Stimulated activated CD4-positive, alpha-beta T cell treated with anti-CD3 and anti-CD28 coated beads, Interleukin-12 subunit alpha, Interleukin-12 subunit beta, amount 100 ng/mL, for 24 hours (primary cell): ENCODE measurements at regions not wholly inside any gene's neighbourhood (a gene's known extent, or its start where the extent isn't known, plus 50 kb on each side); places are given as distances from the start of the nearest gene placed in this dataset.
"Not testable (repeated sequence)": the region's sequence is repeated elsewhere in the genome, so short reads cannot be mapped to it uniquely, and the experiment has no call there.

Experiments
- DNase-seq, 2 experiments: peaks; one replicate each; pipeline ENCODE4 v3.0.0-alpha.2; 2020; ENCODE audit warnings: low read depth in 2 of 2

DNA sequence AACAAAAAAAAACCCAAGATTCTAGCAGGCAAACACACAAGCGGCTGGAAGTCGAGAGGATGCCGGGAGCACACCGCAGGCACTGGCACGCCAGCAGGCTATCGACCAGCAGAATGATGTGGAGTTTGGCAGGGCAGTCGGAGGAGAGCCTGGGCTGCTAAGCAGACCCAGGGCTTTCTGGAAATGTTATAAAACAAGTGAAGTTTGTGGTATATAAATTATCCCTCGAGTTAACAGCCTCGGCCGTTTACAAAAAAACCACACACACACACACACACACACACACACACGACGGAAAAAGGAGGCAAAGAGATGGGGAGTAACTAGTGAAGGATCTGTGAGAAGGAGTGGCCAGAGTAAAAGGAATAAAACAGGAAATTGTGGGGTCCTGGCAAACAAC lies 87.2 kb upstream of the IVNS1ABP start:
- no peak for DNase-seq

- no peak for DNase-seq
Observed at GRCh38 chr1:185402930-185403329, 85.9 kb upstream of the IVNS1ABP start.

GRCh38 chr1:185401019-185401418 lies 84.0 kb upstream of the IVNS1ABP start:
- no peak for DNase-seq

- no peak for DNase-seq
Observed at GRCh38 chr1:185400052-185400451, 83.0 kb upstream of the IVNS1ABP start.

- DNase-seq, result no peak
Observed at GRCh38 chr1:185398599-185398998, 81.6 kb upstream of the IVNS1ABP start.

DNA sequence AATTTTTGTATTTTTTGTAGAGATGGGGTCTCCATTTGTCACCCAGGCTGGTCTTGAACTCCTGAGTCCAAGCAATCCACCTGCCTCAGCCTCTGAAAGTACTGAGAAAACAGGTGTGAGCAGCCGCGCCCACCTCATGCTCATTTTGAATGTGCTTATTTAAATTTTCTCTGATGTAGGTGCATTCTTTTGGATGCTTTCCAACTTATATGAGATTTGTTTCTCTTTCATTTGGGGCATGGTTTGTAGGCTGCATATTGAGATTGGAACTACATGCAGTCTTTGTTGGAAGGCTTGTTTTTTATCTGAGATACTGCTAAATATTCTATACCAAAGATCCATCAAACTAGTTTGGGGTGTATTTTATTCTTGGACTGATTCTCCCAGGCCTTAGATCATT lies 81.0 kb upstream of the IVNS1ABP start:
- no peak for DNase-seq

GRCh38 chr1:185397183-185397582 lies 80.1 kb upstream of the IVNS1ABP start:
- DNase-seq, result no peak

DNA sequence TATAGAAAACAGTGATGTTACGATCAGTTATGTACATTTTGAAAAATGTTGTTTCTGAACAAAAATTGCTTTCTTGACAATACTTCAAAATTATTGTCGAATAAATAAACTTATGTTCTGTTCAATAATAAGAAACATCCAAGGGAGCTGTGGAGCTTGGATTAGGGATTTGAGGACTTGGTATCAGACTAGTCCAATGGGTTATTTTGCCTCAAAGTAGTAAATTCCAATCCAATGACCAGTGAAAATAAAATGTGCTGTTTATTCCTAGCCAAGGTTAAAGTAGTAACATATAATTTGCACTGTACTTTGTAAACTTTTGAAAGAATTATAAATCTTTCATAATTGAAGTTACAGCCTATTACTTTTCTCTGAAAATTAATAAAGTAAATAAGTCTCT lies 79.1 kb upstream of the IVNS1ABP start:
- no peak for DNase-seq

DNA sequence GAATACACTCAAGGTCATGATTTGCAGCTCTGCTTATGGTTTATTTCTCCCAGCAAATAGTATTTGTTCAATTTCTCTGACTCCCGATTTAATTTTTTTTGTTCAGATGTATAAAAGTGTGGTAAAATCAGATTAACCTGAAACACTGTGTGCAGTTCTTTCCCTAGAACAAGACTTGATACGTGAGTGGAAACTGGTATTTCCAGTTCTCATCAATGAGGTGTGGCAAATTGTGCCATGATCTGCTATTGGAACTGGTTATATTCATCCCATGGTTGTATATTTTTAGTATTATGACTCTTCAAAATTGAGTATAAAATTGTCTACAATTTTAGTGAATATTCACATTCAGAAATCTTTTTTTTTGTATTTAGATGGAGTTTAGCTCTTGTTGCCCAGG lies 76.8 kb upstream of the IVNS1ABP start:
- DNase-seq, result no peak

- DNase-seq, result no peak
Observed at GRCh38 chr1:185393205-185393604, 76.2 kb upstream of the IVNS1ABP start.

GRCh38 chr1:185388815-185389214 lies 71.8 kb upstream of the IVNS1ABP start:
- no peak for DNase-seq

GRCh38 chr1:185388346-185388745 lies 71.3 kb upstream of the IVNS1ABP start:
- DNase-seq, result no peak

GRCh38 chr1:185385991-185386390 lies 68.9 kb upstream of the IVNS1ABP start:
- no peak for DNase-seq

- not testable (repeated sequence) for DNase-seq
Observed at GRCh38 chr1:185383805-185384204, 66.8 kb upstream of the IVNS1ABP start.

- DNase-seq, result no peak
Observed at GRCh38 chr1:185377831-185378230, 60.8 kb upstream of the IVNS1ABP start.

DNA sequence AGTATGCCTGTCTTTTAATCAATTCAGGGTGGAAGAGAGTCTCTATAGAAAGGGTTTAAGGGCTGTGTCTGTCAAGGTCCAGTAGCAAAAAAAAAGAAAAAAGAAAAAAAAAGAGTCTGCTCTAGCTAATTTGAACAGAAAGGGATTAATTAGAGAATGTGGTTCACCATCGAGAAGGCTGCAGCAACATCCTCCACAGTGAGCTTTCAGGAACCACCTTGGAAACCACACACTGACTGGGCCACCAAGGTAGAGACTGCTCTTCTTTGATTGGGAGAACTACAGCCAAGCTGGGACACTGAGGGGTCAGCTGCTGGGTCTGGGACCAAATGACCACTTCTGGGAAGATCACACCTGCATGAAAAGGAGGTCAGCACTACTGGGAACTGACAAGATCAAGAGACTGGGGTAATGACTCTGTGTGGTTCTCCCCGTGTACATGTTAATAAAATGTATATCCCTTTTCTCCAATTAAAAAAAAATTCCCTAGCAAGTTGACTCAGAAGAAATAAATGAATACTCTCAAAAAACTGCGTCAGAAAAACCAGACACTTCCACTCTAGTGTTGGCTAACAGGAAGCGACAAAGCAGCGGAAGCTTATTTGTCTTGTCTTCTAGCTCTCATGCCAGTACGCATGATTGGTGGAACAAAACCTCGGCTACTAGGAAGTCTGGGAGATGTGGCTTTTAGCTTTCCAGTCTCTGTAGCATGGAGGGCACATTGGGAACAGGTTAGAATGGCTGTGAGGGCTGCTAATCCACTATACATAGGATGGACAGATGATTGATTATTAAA lies 60.0 kb upstream of the IVNS1ABP start:
- no peak for DNase-seq

- no peak for DNase-seq
Observed at GRCh38 chr1:185376288-185376687, 59.2 kb upstream of the IVNS1ABP start.

GRCh38 chr1:185375583-185375982 lies 58.5 kb upstream of the IVNS1ABP start:
- no peak for DNase-seq

DNA sequence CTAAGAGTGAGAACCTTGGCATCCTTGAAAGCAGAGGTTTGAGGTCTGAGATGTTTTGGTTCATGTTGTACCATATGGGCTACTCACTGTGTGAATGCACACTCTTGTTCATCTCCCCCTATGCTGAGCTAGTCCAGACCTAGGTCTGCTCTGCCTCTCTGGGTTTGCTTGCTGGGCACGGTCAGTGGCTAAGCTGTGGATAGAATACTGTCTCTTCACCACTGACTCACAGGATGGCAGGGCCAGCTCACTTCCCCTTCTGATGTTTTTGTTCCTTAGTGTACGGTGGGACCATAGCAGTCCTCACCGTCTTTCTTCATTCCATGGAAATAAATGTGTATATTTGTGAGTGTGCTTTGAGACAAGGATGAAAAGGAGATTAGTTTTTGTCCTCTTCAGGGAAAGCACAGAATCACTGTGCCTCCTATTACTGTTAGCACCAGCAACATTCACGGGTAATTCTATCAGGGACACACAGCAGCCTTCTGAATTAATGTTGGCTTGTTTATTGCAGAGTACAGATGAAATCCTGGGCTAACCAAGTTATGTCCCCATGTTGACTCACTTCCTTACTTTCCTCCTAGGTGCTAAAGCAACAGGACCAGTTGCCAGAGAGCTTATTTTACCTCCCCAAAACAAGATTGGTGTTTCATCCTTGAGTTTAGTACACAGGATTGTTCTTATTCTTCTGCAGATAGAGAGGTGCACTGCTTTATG lies 56.9 kb upstream of the IVNS1ABP start:
- DNase-seq, result no peak

- no peak for DNase-seq
Observed at GRCh38 chr1:185369786-185370185, 52.7 kb upstream of the IVNS1ABP start.

DNA sequence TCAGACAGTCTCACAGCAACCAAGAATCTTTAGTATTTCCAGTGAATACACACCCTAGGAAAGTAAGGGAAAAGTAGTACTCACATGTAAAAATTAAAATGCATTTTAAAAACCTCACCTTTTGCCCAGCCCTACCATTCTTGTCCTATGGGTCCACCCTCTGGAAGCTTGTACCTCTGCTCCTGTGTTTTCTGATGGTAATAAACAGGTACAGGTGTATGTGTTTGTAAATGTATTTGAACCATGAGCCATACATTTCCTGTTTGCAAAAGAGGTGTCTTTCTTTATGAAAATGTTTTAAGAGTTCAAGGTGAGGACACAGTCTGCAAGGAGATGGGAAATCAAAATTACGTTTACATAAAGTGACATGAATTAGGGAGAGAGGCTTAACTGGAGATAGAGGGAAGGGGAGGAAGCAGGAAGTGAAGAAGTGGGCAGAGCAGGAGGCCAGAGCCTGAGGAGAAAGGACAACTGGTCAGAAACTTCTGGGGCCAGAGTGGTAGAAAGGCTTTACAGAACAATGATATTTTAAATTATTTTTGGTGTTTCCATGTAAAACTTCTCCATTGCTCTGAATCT lies 52.0 kb upstream of the IVNS1ABP start:
- DNase-seq, result no peak

GRCh38 chr1:185368313-185368855 lies 51.3 kb upstream of the IVNS1ABP start:
- no peak for DNase-seq

DNA sequence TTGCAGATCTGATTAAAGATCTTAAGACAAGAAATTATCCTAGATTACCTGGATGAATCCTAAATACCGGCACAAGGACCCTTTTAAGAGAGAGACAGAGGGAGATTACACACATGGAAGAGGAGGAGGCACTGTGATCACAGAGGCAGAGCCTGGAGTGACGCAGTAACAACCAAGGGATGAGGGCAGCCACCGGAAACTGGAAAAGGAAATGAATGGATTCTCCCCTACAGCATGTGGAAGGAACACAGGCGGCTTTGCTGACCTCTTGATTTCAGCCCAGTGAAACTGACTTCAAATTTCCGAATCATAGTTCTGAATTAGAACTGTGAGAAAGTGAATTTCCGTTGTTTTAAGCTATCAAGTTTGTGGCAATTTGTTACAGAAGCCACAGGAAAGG lies 50.2 kb upstream of the IVNS1ABP start:
- no peak for DNase-seq
